Stimulated activated CD8-positive, alpha-beta memory T cell treated with anti-CD3 and anti-CD28 coated beads, Interleukin-4, amount 100 ng/mL, for 24 hours (primary cell): ENCODE measurements at regions not wholly inside any gene's neighbourhood (a gene's known extent, or its start where the extent isn't known, plus 50 kb on each side); places are given as distances from the start of the nearest gene placed in this dataset.

Experiments
- DNase-seq: peaks from one replicate; pipeline ENCODE4 v3.0.0-alpha.2; 2020; ENCODE audit warnings: low read depth

DNA sequence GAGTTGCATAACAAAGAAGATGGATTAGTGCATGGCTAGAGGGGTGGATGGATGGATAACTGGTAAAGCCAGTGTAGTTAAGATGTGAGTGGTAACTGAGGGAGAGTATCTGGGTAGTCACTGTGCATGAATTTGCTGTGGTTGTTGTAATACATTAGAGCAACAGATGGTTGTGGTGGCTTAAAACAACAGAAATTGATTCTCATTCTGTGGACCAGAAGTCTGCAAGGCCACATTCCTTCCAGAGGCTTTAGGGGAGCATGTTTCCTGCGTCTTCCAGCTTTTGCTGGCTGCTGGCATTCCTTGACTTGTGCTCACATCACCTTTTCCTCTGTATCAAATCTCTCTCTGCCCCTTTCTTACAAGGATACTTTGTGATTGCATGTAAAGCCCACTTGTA is 155.4 kb downstream of the ASB1 start:
- no peak for DNase-seq

DNA sequence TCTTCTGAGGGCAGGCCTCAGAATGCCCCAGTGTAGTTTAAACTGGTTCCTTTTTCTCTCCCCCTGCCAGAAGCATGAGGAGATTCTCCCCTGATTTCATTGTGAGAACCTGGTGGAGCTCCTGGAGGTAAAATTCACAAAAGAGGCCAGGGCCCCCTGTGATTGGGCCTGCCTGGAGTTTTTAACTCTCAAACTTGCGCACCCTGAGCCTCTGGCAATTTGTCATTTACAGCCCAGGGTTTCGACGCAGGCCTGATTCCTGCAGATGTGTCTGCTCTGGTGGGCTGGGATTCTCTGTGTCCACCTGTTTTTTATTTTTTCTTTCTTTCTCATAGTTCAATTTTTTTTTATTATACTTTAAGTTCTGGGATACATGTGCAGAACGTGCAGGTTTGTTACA is 157.9 kb downstream of the ASB1 start:
- no peak for DNase-seq

DNA sequence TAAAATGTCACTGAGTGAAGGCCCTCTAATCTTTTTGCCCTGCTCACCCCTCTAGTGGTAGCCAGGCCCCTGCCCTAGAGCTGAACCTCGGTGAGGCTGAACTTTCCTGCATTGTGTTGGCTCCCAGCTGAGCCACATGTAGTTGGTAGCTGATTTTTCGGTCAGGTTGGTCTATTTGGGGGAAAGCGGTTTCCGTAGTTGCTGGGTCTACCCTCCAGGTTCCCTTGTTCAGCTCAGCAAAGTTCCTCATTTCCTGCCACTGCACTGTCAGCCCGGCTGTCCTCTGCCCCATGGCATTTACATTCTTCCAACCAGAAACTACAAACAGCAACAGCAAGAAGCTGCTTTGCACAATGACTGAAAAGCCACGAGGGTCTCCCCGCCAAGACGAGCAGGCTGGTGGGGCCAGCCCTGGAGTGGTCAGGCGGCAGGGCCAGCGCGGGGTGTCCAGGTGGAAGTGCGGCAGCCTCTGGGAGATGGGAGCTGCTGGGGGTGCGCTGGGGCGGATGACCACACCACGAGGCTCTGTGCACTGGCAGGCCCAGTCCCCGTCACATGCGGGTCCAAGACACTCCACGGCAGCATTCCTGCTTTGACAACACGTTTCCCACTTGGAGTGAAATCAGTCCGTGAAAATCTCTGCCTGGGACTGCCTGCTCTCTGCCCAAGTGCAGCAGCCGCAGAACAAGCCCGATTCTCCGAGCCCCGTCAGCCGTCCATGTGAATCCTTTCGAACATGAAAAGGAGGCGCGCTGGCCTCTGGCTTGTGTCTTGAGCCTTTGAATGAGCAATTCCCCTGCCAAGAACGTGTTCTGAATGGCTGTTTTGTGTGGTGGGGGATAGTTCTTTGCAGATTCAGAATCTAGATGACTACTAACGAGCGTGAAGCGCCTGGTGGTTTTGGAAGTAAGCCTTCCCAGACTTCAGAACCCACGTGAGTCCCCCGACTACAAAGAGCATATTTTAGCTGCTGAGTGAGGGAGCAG is 159.4 kb downstream of the ASB1 start:
- no peak for DNase-seq

DNA sequence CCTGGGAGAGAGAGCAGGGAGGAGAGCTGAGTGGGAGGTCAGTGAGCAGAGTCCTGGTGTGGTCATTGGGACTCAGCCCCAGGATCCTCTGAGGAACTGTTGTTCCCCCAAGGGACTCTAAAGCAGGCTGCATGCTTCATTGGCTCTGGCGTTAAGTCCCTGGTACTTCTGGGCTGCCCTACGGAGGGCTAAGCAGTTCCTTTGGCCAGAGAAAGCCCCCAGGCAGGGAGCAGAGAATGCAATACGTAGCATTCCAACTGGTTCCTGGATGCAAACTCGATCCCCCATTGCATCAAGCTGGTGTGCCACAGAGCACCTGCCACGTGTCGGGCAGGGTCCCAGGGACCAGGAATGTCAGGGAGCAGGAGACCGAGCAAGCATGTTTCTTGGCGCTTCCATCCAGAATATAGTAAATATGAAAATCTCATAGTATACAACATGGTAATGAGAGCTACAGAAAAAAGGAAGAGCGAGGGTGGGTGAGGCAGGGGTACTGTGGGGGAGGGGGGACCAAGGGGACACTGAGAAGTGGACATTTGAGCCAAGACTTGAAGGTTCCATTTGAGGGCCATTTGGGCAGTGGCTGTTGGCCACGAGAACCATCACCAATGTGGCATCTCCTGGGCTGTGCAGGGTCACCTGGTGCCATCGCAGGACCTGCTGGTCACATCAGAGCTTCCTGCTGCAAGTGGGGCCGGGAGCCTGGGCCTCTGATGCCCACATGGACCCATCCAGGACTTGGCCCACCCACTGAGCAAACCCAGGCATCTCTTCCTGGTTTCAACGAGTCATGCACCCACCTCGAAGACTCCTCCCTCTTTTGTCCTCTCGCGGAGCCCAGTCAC is 160.4 kb downstream of the ASB1 start:
- DNase-seq: no peak

DNA sequence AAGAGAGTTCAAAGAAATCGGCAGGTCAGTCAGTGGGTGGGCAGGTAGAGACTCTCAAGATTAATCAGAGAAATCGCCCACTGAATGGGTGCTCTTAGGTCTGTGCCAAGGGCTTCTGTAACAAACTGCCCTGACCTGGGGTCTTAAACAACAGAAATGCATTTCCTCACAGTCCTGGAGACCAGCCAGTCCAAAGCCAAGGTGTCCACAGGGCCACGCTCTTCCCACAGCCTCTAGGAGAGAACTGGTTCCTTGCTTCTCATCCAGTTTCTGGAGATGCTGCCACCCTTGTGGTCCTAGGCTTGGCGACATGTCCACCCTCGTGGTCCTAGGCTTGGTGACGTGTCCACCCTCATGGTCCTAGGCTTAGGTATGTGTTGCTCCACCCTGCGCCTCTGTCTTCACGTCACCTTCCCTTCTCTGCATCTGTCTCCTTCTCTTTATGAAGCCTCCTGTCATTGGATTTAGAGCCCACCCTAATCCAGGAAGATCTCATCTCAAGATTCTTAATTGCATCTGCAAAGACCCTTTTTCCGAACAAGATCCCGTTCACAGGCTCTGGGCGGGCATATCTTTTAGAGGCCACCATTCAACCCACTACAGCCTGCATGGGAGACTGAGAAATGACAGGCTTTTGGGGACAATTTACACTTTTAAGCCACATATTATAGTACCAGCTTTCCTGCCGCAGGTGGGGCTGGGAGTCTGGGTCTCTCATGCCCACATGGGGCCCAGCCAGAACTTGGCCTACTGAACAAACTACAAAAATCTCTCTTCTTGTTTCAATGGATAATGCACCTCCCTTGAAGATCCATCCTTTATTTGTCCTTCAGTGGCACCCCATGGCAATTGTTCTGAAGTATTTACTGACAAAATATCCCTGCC is 161.3 kb downstream of the ASB1 start:
- no peak for DNase-seq

DNA sequence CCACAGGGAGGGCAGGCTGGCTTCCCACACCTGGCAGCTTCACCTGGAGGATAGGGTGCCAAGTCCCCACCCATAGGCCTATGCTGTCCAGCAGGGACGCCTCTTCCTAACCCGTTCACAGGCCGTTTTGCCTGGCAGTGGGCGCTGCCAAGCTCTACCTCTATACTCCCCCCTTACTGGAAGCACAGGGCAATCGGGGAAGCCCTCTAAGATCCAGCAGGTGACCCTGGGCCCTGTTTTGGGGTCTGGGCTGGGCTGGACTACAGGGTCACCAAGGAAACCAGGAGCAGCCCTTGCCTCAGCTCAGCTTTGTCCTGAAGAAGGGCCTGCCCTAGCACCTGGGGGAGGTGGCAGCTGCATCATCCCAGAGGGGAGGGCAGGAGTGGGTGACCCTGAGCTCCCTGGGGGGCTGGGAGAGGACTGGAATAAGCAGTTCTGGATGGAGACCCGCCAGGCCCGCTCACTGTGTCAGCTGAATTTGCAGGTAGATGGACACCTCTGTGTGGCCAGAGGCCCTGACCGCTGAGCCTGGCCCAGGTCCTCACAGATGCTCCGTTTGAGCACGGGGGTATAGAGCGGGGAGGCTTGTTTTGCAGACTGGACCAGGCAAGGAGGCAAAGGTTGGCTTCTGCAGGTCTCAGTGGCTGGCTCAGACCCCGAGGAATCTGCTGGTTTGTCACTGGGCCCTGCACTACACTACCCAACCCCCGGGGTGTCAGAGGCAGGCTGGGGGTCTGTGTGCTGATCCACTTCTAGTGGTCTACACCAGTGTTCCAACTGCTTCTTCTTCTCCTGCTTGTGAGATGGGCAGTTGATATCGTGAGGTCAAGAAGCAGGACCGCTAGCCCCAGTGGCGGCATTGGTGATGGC is 163.1 kb downstream of the ASB1 start:
- DNase-seq: no peak

DNA sequence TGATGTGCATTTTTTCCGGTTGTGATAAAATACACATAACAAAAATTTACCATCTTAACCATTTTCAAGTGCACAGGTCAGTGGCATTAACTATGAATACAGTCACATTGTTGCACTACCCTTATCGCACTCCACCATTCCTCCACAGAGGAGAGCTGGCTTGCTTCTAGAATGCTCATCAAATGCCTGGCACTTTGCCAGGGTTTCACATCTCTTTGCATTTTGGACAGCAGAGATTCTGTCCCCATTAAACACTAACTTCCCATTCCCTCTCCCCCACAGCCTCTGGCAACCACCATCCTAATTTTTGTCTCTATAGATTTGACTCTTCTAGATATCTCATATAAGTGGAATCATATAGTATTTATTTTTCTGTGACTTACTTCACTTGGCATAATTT is 165.0 kb downstream of the ASB1 start:
- no peak for DNase-seq

DNA sequence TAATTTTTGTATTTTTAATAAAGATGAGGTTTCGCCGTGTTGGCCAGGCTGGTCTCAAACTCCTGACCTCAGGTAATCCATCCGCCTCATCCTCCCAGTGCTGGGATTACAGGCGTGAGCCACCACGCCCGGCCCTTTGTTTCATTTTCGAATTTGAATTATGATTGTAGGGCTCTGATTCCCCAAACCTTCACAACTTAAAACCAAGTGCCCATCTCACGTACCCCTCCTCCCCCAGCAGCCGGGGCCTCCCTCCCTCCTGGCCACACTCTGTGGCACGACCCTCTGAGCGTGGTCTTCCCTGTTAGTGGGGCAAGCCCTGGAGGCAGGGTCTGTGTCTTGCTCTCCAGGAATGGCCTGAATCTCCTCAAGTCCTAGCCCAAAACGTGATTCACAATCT is 166.5 kb downstream of the ASB1 start:
- DNase-seq: no peak

DNA sequence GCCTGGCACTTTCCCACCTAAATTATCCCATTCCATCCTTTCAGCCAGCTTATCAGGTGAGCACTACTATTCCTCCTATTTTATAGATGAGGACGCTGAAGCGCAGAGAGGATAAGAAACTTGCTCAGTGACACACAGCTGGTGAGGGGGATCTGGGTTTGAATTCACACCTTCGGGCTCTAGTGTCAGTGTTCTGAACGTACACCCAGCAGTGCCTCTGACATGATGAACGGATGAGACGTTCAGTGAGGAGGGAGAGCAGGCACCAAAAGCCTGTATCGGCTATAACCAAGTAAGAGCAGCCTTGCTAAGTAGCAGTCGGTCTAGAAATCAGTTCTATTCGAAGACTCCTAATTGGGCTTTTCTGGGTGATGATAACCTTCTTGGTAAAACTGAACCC is 167.0 kb downstream of the ASB1 start:
- no peak for DNase-seq

DNA sequence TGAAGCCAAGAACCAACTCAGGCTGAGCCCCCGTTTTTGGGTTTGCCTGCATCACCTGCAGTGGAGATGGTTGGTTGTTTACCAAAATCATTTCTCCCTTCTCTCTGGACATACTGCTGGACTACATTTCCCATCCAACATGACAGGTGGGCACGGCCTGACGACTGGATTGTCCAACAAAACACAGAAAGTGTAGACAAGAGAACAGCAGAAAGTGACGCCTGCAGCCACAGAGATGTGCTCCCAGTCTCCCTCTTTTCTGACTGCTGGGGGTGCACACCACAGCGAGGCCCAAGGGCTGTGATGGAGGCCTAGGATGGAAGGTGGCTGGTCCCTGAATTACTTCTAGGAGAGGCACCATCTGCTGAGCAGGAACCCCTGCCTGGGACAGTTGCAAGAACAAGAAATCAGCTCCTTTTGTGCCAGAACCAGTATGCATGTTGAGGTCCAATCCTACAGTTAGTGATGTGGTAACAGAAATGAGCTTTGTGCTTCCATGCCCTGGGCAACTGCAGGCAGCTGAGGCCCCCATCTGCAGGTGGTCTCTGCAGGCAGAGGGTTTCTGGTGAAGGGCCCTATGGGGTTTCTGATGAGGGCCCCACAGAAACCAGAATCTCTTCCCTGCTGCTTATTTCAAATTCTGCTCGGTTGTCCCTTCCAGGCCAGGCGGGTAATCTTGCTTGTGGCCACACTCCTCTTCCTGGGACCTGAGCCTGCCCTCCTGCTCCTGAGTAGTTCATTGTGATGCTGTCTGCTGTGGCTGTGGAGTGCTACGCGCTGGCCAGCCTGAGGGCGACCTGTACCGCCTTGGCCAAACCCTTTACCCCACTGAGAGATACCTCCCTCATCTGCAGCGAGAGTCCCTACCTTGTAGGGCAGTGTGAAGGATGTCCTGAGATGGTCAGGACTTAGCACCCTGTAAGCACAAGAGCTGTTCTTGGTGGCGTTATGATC is 168.3 kb downstream of the ASB1 start:
- DNase-seq: no peak

DNA sequence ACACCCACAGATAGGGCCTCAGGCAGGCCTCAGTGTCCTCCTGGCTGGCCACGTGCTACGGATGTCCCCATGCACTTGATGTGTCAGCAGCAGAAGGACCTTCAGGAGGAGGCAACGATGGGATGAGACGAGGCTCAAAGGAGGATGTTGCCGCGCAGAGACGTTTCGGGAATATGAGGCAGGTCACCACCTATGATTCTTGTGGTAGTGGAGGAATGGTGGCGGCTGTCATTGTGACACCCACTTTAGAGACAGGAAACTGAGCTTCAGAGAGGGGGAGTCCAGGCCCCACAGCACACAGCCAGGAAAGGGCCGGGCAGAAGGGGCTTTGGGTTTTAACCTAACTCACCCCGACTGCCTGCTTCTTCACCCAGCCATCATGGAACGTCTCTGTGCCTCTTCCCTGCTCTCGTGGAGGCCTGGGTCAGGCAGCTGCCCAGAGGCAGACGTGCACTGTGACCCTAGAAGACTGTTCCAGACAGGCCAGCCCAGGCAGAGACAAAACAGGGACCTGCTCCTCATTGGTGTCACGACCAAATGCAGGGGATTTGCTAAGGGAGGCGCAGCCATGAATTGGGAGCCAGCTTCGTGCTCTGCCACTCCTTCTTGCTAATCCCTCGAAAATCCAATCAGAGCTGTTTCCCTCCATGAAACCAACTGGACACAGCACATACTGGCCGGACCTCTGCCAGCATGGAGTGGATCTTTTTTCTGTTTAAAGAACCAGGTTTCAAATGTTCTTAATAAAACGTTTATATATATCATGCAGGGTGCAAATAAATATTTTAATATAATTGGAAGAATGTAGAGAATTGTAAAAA is 169.2 kb downstream of the ASB1 start:
- DNase-seq: no peak

DNA sequence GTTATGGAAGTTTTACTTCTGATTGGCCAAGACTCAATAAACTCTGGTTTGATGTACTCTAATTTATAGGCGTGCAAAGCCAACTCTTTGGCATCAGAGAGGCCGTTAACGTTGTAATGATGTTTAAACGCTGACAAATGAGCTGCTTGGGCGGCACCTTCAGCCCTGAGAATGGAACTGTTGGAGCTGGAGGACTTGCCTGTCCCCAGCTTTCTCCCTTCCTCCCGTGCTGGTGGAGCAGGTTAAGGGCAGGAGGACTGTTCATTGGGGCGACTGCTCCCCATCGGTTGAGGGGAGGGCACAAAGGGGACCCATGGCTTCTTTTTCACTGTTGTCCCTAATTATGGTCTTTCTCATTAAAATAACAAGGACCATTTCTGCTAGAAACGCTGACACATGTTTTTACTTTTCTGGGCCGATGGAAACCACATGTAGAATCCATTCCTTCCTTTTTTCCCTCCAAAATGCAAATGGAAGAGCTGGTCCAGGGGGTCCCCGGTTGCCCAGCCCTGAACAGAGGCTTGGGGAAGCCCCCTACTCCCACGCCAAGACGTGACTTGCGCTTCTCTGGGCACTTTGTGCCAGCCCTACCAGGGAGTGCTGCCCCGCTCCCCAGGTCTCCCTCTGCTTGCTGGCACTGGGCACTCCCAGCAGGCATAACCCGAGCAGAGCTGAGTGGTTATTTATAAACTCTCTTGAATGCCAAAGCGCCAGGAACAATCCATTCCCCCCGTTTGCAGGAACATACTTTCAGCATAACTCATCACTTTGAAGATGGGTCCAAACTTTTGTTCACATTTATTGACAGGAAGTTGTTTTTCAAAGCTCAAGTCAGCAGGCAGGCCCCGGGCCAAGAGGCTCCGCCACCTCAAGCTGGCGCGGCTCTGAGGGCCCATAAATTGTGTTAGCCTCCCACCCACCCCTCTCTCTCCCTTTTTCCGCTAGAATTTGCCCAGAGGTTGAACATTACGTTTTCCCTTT is 170.1 kb downstream of the ASB1 start:
- no peak for DNase-seq

DNA sequence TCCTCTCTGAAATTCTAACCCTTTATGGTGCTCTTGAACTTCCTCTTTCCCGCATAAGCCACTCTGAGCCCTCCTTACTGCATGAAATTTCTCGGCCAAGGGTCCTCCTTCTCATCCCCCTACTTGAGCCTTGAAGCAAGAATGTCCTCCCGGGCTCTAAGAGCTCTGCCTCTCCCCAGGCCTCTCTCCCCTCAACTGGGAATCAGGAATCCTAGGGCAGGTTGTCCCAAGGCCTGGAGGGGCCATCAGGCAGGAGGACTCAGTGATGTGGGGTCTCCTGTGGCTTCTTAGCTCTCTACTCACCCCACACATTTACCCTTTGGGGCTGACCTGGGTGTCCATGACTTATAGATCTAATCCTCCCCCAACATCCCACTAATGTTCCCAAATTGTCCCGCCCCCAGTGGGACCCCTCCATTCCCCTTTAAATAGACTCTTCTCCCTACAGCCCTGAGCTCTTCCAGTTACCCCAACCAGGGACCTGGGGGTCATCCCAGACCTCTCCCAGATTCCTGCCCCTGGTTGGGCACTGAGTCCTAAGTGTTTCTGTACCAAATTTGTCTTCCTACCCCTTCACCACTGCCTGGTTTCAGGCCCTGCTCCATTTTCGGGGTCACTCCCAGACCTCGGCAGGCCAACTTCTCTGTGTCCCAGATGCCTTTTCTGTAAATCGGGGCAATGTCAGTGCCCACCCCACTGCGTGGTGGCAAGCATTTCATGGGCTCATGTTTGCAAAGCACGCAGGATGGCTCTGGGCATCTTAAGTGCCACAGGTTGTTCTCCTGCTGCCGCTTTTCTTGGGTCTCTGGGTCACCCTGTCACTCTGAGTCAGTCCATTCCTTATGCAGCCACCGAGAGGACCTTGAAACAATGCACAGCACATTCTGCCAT is 171.2 kb downstream of the ASB1 start:
- DNase-seq: no peak

DNA sequence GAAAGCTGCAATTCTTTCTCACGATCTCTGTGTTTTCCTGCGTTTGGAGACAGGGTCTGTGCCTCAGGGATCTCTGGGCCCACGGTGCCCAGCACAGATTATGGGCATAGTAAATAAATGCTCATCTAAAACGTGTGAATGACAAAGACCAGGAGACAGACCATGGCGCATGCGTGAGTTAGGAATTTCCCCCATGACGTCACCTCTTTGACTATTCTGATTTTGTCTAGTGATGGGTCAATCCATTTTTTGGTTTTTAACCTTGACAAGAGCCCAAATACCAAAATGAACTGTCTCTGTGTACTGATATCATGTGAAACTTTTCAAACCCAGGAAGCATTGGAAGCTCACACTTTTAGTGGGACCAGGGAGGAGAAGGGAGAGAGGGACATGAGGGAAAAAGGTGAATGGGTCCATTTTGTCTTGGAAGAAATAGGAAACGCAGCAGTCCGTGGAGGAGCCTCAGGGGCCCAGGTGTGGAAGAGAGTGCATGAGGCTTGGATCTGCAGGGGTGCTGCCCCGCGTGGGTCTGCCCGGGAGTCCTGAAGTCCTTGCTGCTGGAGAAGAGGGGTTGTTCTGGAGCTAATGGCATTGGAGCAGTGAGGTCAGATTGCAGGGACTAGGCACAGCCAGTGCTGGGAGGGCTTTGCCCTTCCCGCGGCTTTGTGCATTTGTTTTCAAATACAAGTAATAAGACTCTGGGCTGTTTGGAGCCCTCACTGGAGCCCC is 172.2 kb downstream of the ASB1 start:
- no peak for DNase-seq

DNA sequence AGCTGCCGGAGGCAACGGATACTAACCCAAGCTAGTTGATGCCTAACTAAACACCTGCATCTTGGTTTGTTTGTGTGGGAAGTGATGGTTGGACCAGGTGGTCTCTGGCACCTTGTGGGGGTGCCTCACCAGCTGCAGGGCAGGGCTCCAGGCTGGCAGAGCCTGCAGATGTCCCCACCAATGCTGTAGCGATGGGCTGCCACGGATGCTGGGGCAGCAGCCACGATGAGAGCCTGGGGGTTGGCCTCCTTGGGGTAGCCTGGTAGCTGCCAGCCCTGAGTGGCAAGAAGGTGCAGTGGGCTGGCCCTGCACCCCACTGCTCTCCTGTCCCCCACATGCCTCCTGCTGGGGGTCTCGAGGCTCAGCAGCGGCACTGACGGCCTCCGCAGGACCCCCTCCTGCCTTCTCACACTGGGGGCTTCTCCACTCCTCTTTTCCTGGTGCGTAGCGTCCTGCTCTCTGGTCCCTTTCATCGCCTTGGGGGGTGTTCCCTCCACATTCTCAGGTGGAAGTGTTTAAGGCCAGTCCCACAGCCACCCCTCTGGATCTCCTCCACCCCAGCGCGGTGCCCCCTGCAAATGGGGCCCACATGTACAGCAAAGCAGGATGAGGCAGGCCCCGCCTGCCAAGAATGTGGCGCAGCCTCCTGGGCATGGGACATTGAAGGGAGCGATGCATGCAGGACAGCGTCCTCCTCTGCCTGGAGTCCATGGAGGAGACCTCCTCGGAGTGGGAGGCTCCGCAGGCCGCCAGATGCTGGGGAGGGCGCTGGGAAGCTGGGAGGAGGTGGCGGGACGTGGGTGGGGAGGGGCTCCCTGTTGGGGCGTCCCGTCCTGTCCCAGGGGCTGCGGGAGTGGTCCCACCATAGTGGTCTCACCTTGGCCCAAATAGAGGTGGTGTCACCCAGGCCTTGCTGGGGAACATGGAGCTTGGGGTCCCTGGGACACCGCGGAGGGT is 173.1 kb downstream of the ASB1 start:
- DNase-seq: no peak
